ENCODE measurements at regions not wholly inside any gene's neighbourhood (a gene's known extent, or its start where the extent isn't known, plus 50 kb on each side); places are given as distances from the start of the nearest gene placed in this dataset.
"Not testable (repeated sequence)": the region's sequence is repeated elsewhere in the genome, so short reads cannot be mapped to it uniquely, and the experiment has no call there.

DNA sequence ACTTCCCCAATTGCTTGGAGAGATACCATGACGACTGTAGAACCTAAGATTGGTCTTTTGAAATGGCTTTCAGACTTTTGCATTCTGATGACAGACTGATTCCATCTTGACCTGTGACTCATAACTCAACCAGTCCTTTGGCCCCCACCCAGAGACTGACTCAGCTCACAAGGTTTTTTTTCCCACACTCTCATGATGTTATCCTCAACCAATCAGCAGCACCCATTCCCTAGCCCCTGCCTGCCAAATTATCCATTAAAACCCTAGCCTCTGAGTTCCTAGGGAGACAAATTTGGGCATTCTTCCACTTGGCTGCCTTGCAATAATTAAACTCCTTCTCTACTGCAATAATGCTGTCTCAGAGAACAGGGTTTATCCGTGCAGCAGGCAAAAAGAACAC lies 1263.3 kb upstream of the CDH9 start:
- DNase-seq (ENCODE audit: low read depth) = peak; percentile 69

DNA sequence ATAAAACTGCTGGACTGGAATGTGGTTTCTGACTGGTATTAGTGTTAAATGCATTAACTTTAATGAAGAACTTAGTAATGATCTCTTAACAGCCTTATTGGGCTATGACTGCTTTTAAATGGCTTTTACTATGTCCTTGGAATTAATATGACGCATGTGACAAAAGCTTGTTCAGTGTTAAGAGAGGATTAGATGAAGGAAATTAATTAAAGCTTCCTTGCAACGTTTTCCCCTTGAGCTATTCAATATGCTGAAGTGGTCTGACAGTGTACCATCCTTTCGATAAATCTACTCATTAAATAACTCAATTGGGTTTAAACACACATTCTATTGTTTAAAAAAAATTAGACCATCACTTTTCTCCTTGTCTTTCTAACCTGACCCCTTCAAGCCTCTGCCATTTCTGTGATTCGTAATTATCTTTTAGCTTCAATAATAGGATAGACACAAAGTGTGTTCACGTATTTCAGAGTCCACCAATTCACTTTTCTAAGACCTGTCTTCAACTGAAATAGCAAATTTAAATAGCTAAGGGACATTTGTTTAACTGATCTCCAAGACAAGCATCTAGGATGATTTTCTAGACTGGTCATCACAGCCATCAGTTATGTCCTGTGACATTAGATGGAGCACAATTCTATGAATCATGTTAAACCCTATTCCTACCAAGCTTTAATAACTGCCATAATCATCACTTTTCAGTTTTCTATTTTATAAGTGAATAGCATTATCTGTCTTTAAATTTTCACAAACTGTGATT lies 1258.0 kb upstream of the CDH9 start:
- no peak for DNase-seq (ENCODE audit: low read depth)

GRCh38 chr5:28287021-28287420 lies 1248.6 kb upstream of the CDH9 start:
- DNase-seq (ENCODE audit: low read depth) = not testable (repeated sequence)

GRCh38 chr5:28286566-28286965 lies 1248.2 kb upstream of the CDH9 start:
- DNase-seq (ENCODE audit: low read depth) = no peak

- DNase-seq (ENCODE audit: low read depth) = no peak
Observed at GRCh38 chr5:28284788-28285187, 1246.4 kb upstream of the CDH9 start.

DNA sequence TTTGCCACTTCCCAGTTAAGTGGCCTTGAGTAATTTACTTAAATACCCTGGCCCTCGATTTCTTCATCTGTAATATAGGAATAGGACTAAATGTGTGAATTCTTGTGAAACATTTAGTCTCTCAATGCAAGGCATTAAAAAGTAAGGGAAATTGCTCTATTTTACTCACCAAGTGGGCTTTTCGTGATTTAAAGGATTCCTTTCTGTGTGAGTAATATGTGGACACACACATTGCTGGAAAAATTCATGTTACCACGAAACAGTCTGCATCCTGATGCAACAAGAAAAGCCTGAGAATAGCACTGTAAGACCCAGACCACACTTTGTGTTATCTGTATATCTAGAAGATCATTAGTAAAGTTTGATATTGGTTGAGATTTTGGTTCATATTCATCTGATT lies 1243.0 kb upstream of the CDH9 start:
- DNase-seq (ENCODE audit: low read depth) = peak; percentile 13

- DNase-seq (ENCODE audit: low read depth) = no peak
Observed at GRCh38 chr5:28275931-28276330, 1237.5 kb upstream of the CDH9 start.

- DNase-seq (ENCODE audit: low read depth) = no peak
Observed at GRCh38 chr5:28269978-28270377, 1231.6 kb upstream of the CDH9 start.

GRCh38 chr5:28265877-28266276 lies 1227.5 kb upstream of the CDH9 start:
- no peak for DNase-seq (ENCODE audit: low read depth)

DNA sequence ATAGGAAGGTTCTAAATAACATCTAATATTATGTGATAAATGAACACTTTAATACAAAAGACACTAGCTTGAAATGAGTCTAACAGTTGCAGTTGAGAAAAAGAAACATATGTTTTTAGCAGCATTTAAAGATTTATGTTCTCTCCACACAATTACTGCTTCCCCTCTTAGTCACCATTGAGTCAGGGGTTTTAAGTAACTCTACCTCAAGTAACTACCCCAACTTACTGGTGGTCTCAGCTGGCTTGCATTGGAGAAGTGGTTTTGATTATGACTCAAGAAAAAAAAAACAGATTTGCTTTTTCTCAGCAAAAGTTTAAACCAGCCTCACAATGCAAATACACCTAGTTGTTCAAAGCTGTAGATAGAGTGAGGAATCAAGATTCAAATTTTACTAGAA lies 1216.5 kb upstream of the CDH9 start:
- peak; percentile 50 for DNase-seq (ENCODE audit: low read depth)

DNA sequence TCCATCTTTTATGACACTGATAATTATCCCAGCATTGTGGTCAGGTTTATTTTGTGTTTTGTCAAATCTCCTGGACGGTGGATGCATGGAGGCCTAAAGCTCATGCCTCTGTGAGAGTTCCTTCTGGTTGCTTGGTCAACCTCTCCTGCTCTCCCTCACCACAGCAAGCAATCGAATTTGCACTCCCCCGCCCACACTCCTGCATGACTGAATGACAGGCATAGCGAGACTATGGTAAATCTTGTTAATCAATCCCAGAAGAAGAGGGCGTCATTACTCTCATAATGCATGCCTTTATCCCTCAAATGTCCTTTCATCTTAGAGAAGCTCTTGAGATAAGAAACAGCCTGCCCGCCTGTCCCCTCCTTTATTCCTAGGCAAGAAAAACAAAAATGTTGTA lies 1215.0 kb upstream of the CDH9 start:
- no peak for DNase-seq (ENCODE audit: low read depth)

GRCh38 chr5:28249771-28250415 lies 1211.5 kb upstream of the CDH9 start:
- peak; percentile 18 for DNase-seq (ENCODE audit: low read depth)

GRCh38 chr5:28234356-28234968 lies 1196.1 kb upstream of the CDH9 start:
- peak; percentile 11 for DNase-seq (ENCODE audit: low read depth)

DNA sequence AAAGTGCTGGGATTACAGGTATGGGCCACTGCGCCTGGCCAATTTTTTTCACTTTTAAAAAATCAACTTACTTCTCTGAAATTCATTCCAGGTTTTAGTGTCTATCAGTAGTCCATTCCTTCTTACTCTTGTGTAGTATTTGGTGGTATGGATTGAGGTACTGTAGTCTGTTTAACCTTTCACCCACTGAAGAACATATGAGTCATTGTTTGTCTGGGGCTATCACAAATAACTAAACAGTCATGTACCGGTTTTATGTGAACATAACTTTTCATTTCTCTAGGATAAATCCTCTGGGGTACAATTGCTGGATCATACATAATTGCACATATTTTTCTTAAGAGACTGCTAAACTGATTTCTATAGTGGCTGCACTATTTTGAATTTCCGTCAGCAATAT lies 1188.0 kb upstream of the CDH9 start:
- DNase-seq (ENCODE audit: low read depth) = no peak

GRCh38 chr5:28219539-28219938 lies 1181.2 kb upstream of the CDH9 start:
- no peak for DNase-seq (ENCODE audit: low read depth)

- no peak for DNase-seq (ENCODE audit: low read depth)
Observed at GRCh38 chr5:28217695-28218094, 1179.3 kb upstream of the CDH9 start.

GRCh38 chr5:28216939-28217360 lies 1178.6 kb upstream of the CDH9 start:
- DNase-seq (ENCODE audit: low read depth) = no peak

GRCh38 chr5:28215091-28215490 lies 1176.7 kb upstream of the CDH9 start:
- DNase-seq (ENCODE audit: low read depth) = no peak

DNA sequence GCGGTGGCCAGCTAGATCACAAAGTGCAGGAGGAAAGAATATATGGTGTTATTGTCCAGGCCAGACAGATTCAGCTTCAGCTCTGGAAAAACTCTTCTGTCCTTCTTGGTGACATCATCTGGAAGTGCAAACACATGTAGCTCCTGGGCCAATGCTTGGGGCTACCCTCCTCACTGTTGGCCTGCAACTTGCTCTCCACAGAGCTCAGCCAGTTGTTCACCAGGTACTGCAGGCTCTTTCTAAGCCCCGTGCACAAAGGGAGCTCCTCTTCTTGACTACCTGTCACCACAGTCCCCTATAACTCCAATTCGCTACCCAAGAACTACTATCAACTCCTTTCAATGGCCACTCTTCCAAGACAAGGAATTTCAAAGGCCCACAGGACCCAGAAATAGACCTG lies 1175.9 kb upstream of the CDH9 start:
- no peak for DNase-seq (ENCODE audit: low read depth)

GRCh38 chr5:28208356-28208755 lies 1170.0 kb upstream of the CDH9 start:
- no peak for DNase-seq (ENCODE audit: low read depth)

GRCh38 chr5:28190011-28190410 lies 1151.6 kb upstream of the CDH9 start:
- DNase-seq (ENCODE audit: low read depth) = no peak

DNA sequence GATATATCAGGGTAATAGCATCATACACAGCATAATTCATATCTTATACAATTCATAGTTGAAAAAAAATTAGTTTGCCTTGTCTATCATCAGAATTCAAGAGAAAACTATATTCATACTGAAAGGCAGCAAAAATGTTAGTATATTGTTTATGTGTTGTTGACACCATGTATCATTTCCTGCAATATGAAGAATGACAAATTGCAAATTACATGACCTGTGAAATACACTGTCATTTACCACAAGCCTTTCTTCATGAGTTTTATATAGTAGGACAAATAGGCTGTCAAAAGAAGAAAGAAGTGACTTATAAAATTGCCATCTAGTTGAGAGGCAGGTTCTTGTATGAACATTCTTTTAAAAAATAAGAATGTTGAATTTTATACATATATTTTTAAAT lies 1136.3 kb upstream of the CDH9 start:
- no peak for DNase-seq (ENCODE audit: low read depth)

DNA sequence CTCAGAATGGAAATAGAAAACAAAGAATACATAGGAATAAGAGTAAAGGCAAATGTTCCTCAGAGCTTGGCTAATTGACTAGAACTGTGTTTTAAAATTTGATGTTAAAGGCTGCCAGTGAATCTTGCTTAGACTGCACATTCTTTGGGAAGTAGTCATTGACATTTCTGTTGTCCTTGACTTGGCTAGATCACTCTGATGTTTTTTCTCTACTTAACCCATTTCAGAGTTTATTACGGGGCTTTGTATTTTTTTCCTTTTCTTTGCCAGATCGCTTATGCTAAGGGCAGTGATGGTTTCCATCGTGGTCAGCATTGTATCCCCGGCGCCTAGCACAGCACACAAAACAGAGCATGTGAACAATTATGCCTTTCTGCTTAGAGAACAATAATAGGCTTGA lies 1126.7 kb upstream of the CDH9 start:
- DNase-seq (ENCODE audit: low read depth) = peak; percentile 25

All from stromal cell of bone marrow (primary cell).